Neuronal stem cell (in vitro differentiated cells): ENCODE measurements at regions not wholly inside any gene's neighbourhood (a gene's known extent, or its start where the extent isn't known, plus 50 kb on each side); places are given as distances from the start of the nearest gene placed in this dataset.
A peak's percentile ranks its signal among the peaks of the same experiment; 100 is the strongest.

ENCODE experiments used
- DNase-seq: peaks from one replicate; pipeline ENCODE4 v3.0.0-alpha.2; 2013; ENCODE audit warnings: low spot score
- H2AFZ ChIP-seq: one replicate; pipeline ENCODE4 v1.6.1; 2013; ENCODE audit warnings: mild to moderate bottlenecking, low read length, inconsistent platforms
- H2AK5ac ChIP-seq: 2 replicates; pipeline ENCODE4 v1.6.1; 2013; ENCODE audit warnings: low read depth, mild to moderate bottlenecking, inconsistent platforms, low read length, moderate library complexity, mixed read lengths
- H2BK120ac ChIP-seq: 2 replicates; pipeline ENCODE4 v1.6.1; 2013; ENCODE audit warnings: low read depth, mild to moderate bottlenecking, inconsistent platforms, low read length, moderate library complexity, mixed read lengths
- H2BK12ac ChIP-seq: one replicate; pipeline ENCODE4 v1.6.1; 2013; ENCODE audit warnings: low read length, inconsistent platforms
- H2BK15ac ChIP-seq: 2 replicates; pipeline ENCODE4 v1.6.1; 2013; ENCODE audit warnings: mild to moderate bottlenecking, low read length, inconsistent platforms, mixed read lengths
- H2BK5ac ChIP-seq: one replicate; pipeline ENCODE4 v1.6.1; 2013; ENCODE audit warnings: inconsistent platforms, mild to moderate bottlenecking, low read length, moderate library complexity
- H3K14ac ChIP-seq: one replicate; pipeline ENCODE4 v1.6.1; 2013; ENCODE audit warnings: low read length, inconsistent platforms
- H3K18ac ChIP-seq: 2 replicates; pipeline ENCODE4 v1.6.1; 2013; ENCODE audit warnings: low read length, inconsistent platforms
- H3K23ac ChIP-seq: 2 replicates; pipeline ENCODE4 v1.6.1; 2013; ENCODE audit warnings: low read depth, mild to moderate bottlenecking, mixed read lengths, low read length, inconsistent platforms; ENCODE audit not compliant: poor library complexity
- H3K27ac ChIP-seq: replicated peaks from 3 replicates; pipeline ENCODE4 v1.5.1; 2013; ENCODE audit warnings: low read length, inconsistent platforms
- H3K27me3 ChIP-seq, 3 experiments: 2 replicates each; pipeline ENCODE4 v1.6.1; 2013; ENCODE audit warnings: low read length in 3 of 3, mild to moderate bottlenecking in 2 of 3, inconsistent platforms in 1 of 3, low read depth in 1 of 3, mixed read lengths in 1 of 3, moderate library complexity in 1 of 3; ENCODE audit not compliant: control insufficient read depth in 3 of 3, insufficient read depth in 3 of 3
- H3K36me3 ChIP-seq, 2 donors: replicated peaks in 1 of 2; 2 replicates each; pipeline ENCODE4 v1.6.1; 2013; ENCODE audit warnings: low read length in 2 of 2; ENCODE audit not compliant: control insufficient read depth in 2 of 2, insufficient read depth in 2 of 2
- H3K4ac ChIP-seq: 2 replicates; pipeline ENCODE4 v1.6.1; 2013; ENCODE audit warnings: inconsistent platforms, mild to moderate bottlenecking, low read length, moderate library complexity
- H3K4me1 ChIP-seq, 2 donors: 1 replicate in 1 of 2; 2 replicates in 1 of 2; pipeline ENCODE4 v1.6.1; 2013; ENCODE audit warnings: low read length in 2 of 2, low read depth in 1 of 2; ENCODE audit not compliant: control insufficient read depth in 2 of 2, insufficient read depth in 1 of 2
- H3K4me2 ChIP-seq: one replicate; pipeline ENCODE4 v1.6.1; 2013; ENCODE audit warnings: mild to moderate bottlenecking, low read length, inconsistent platforms; ENCODE audit not compliant: insufficient read depth, poor library complexity, severe bottlenecking
- H3K4me3 ChIP-seq, 2 donors: 2 replicates each; pipeline ENCODE4 v1.5.1; 2013; ENCODE audit warnings: low read length in 2 of 2, mild to moderate bottlenecking in 2 of 2, inconsistent platforms in 1 of 2, moderate library complexity in 1 of 2
- H3K79me1 ChIP-seq: one replicate; pipeline ENCODE4 v1.6.1; 2013; ENCODE audit warnings: low read depth, mild to moderate bottlenecking, inconsistent platforms, low read length, moderate library complexity
- H3K9ac ChIP-seq: one replicate; pipeline ENCODE4 v1.6.1; 2013; ENCODE audit warnings: mild to moderate bottlenecking, low read depth, low read length, inconsistent platforms; ENCODE audit not compliant: poor library complexity
- H3K9me3 ChIP-seq, 2 donors: replicated peaks in 1 of 2; 2 replicates each; pipeline versions ENCODE3 to v1.6.1; 2013; ENCODE audit warnings: low read length in 2 of 2, mild to moderate bottlenecking in 2 of 2, inconsistent platforms in 1 of 2, low read depth in 1 of 2, mixed read lengths in 1 of 2, moderate library complexity in 1 of 2; ENCODE audit not compliant: control insufficient read depth in 2 of 2, insufficient read depth in 1 of 2
- H4K8ac ChIP-seq: one replicate; pipeline ENCODE4 v1.6.1; 2013; ENCODE audit warnings: low read depth, mild to moderate bottlenecking, inconsistent platforms, low read length, moderate library complexity
- H4K91ac ChIP-seq: one replicate; pipeline ENCODE4 v1.6.1; 2013; ENCODE audit warnings: low read length, low read depth, mild to moderate bottlenecking, inconsistent platforms; ENCODE audit not compliant: poor library complexity
- WGBS, 2 donors: extraction: QIAGEN DNeasy Blood & Tissue Kit; methylation state at CpG; one replicate each; pipeline ENCODE4 v1.1.7; 2013; ENCODE audit warnings: missing lambda C conversion rate in 2 of 2, mixed read lengths in 1 of 2; ENCODE audit not compliant: insufficient read length in 2 of 2, insufficient replicate concordance in 1 of 2; ENCODE audit errors: extremely low coverage in 2 of 2; 5-methylcytosine and 5-hydroxymethylcytosine counted together

GRCh38 chr12:42679466-42679865 lies 89.9 kb upstream of the PRICKLE1 start:
- Histone ChIP-seq H3K4ac (no peak overlapping the region), H3K9ac (no peak overlapping the region), H3K27me3 (no peaks in the 10 kb centered on the region), H3K14ac (no peak overlapping the region), H3K36me3 (no peaks in the 10 kb centered on the region), H3K4me2 (no peak overlapping the region), H3K9me3 (no peaks in the 10 kb centered on the region), H3K23ac (no peak overlapping the region), H4K91ac (no peak overlapping the region), H2BK5ac (no peak overlapping the region), H3K79me1 (no peaks in the 10 kb centered on the region), H2BK15ac (no peak overlapping the region), H2BK12ac (no peak overlapping the region), H2AK5ac (no peak overlapping the region), H4K8ac (no peak overlapping the region), H2BK120ac (no peak overlapping the region), H3K27ac (no peak overlapping the region), H3K18ac (no peak overlapping the region), H3K4me1 (no peaks in the 10 kb centered on the region), H3K4me3 (no peak overlapping the region), H2AFZ (peak overlapping the region; percentile 20)
- no peak for DNase-seq
- no CpG with 5 or more reads among the region's 4 CpGs for WGBS, 2 donors

- Histone ChIP-seq H3K18ac (no peak overlapping the region), H3K4me1 (no peaks in the 10 kb centered on the region), H4K91ac (no peak overlapping the region), H3K14ac (no peak overlapping the region), H3K9ac (no peak overlapping the region), H3K23ac (no peak overlapping the region), H2BK12ac (no peak overlapping the region), H3K9me3 (no peaks in the 10 kb centered on the region), H2BK120ac (no peak overlapping the region), H2AFZ (no peak overlapping the region), H3K4ac (no peak overlapping the region), H4K8ac (no peak overlapping the region), H3K4me3 (no peak overlapping the region), H2BK5ac (no peak overlapping the region), H3K27ac (no peak overlapping the region), H3K27me3 (no peaks in the 10 kb centered on the region), H2BK15ac (no peak overlapping the region), H3K36me3 (no peaks in the 10 kb centered on the region), H2AK5ac (no peak overlapping the region), H3K4me2 (no peak overlapping the region), H3K79me1 (no peaks in the 10 kb centered on the region)
- no peak for DNase-seq
- WGBS, 2 donors = no CpG with 5 or more reads among the region's 2 CpGs
Observed at GRCh38 chr12:42677461-42677860, 87.9 kb upstream of the PRICKLE1 start.

GRCh38 chr12:42673535-42673934 lies 84.0 kb upstream of the PRICKLE1 start:
- Histone ChIP-seq H3K79me1 (no peaks in the 10 kb centered on the region), H3K36me3 (no peaks in the 10 kb centered on the region), H3K23ac (no peak overlapping the region), H4K91ac (no peak overlapping the region), H2BK12ac (no peak overlapping the region), H4K8ac (no peak overlapping the region), H2BK120ac (no peak overlapping the region), H3K9ac (no peak overlapping the region), H3K4ac (no peak overlapping the region), H3K27me3 (no peaks in the 10 kb centered on the region), H2BK15ac (no peak overlapping the region), H3K27ac (no peak overlapping the region), H3K4me3 (no peak overlapping the region), H2AFZ (no peak overlapping the region), H2BK5ac (no peak overlapping the region), H3K4me1 (peaks cover 0 to 5% of the 10 kb centered on the region in 2 donors), H3K9me3 (no peaks in the 10 kb centered on the region), H2AK5ac (no peak overlapping the region), H3K14ac (no peak overlapping the region), H3K18ac (no peak overlapping the region), H3K4me2 (no peak overlapping the region)
- WGBS, 2 donors = no CpG with 5 or more reads among the region's 3 CpGs
- DNase-seq = no peak

GRCh38 chr12:42670719-42671118 lies 81.2 kb upstream of the PRICKLE1 start:
- no peaks in the 10 kb centered on the region for H3K9me3 ChIP-seq
- no peak overlapping the region for H2BK5ac ChIP-seq
- no peak overlapping the region for H4K8ac ChIP-seq
- no peak overlapping the region for H2BK12ac ChIP-seq
- H3K36me3 ChIP-seq = no peaks in the 10 kb centered on the region
- no peak overlapping the region for H3K14ac ChIP-seq
- H3K27ac ChIP-seq = no peak overlapping the region
- H3K4me1 ChIP-seq = peaks cover 2 to 5% of the 10 kb centered on the region in 2 donors
- no peak for DNase-seq
- no peak overlapping the region for H3K4ac ChIP-seq
- no peak overlapping the region for H2BK120ac ChIP-seq
- H2AK5ac ChIP-seq = no peak overlapping the region
- no peak overlapping the region for H3K4me3 ChIP-seq
- no peak overlapping the region for H3K23ac ChIP-seq
- H3K27me3 ChIP-seq = no peaks in the 10 kb centered on the region
- no peak overlapping the region for H3K4me2 ChIP-seq
- no peak overlapping the region for H3K18ac ChIP-seq
- H3K9ac ChIP-seq = no peak overlapping the region
- no peak overlapping the region for H4K91ac ChIP-seq
- no peaks in the 10 kb centered on the region for H3K79me1 ChIP-seq
- H2BK15ac ChIP-seq = no peak overlapping the region
- no peak overlapping the region for H2AFZ ChIP-seq
